ENCODE measurements at regions not wholly inside any gene's neighbourhood (a gene's known extent, or its start where the extent isn't known, plus 50 kb on each side); places are given as distances from the start of the nearest gene placed in this dataset.

- TF ChIP-seq, protein P1, sequence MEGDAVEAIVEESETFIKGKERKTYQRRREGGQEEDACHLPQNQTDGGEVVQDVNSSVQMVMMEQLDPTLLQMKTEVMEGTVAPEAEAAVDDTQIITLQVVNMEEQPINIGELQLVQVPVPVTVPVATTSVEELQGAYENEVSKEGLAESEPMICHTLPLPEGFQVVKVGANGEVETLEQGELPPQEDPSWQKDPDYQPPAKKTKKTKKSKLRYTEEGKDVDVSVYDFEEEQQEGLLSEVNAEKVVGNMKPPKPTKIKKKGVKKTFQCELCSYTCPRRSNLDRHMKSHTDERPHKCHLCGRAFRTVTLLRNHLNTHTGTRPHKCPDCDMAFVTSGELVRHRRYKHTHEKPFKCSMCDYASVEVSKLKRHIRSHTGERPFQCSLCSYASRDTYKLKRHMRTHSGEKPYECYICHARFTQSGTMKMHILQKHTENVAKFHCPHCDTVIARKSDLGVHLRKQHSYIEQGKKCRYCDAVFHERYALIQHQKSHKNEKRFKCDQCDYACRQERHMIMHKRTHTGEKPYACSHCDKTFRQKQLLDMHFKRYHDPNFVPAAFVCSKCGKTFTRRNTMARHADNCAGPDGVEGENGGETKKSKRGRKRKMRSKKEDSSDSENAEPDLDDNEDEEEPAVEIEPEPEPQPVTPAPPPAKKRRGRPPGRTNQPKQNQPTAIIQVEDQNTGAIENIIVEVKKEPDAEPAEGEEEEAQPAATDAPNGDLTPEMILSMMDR (IDR thresholded peaks at IDR 0.05; ENCODE audit: low read depth, low read length, missing input control) = no peak
- TF ChIP-seq TAF1 (conservative IDR thresholded peaks at IDR 0.05) (no peak), JUND (IDR thresholded peaks at IDR 0.05) (no peak), YY1 (IDR thresholded peaks at IDR 0.05) (no peak)
Measured at GRCh38 chr17:77440560-77440981, 299.8 kb downstream of the SEC14L1 start.

Data from liver (tissue), 3 donors.